ENCODE measurements at regions not wholly inside any gene's neighbourhood (a gene's known extent, or its start where the extent isn't known, plus 50 kb on each side); places are given as distances from the start of the nearest gene placed in this dataset.

DNA sequence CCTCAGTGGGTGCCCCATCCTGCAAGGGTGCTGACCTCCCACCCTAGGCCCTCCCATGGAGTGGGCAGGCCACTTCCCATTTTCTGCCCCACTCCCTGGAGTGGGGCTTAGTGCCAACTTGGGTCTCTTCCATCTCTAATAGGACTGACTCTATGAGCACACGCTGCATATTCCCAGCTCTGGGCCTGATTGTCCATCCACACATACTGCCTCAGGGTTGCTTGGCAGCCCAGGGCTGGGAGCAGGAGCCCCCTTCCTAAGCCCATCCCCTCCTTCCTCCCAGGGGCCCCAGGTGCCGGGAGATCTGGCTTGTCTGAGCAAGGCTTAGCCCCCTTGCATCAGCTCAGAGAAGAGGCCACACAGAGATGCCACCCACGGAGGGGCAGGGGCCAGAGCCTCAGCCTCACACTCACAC is 55.1 kb downstream of the PJA1 start:
- Mint-ChIP-seq H3K4me1 (no peaks in the 10 kb centered on the region), H3K27me3 (peaks cover 5% of the 10 kb centered on the region), H3K4me3 (no peak overlapping the region), H3K36me3 (no peaks in the 10 kb centered on the region), H3K27ac (no peak overlapping the region), H3K9me3 (no peaks in the 10 kb centered on the region)
- DNase-seq (ENCODE audit: low spot score in 2 of 2) (no peak), ATAC-seq (ENCODE audit: low read depth) (no peak)

DNA sequence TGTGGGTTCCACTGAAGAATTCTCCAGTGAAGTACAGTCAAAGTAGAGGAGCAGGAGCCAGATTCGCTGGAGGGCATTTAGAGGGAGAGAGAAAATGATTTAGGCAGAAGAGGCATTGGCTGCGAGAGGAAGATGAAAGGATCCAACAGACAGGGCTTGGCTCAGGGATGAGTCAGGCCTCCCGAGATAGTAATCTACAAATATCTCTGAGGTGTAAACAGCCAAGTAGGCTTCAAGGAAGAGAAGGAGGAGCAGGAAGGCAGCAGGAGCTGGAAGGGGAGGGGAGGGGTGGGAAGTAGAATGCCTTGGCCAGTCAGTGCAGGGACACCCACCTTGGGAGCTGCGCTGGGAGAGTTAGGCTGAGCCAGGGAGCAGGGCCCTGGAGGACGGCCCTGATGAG is 55.5 kb downstream of the PJA1 start:
- Mint-ChIP-seq H3K36me3 (no peaks in the 10 kb centered on the region), H3K27ac (no peak overlapping the region), H3K4me1 (no peaks in the 10 kb centered on the region), H3K4me3 (no peak overlapping the region), H3K9me3 (no peaks in the 10 kb centered on the region), H3K27me3 (peaks cover 5% of the 10 kb centered on the region)
- DNase-seq (ENCODE audit: low spot score in 2 of 2) (no peak), ATAC-seq (ENCODE audit: low read depth) (no peak)

DNA sequence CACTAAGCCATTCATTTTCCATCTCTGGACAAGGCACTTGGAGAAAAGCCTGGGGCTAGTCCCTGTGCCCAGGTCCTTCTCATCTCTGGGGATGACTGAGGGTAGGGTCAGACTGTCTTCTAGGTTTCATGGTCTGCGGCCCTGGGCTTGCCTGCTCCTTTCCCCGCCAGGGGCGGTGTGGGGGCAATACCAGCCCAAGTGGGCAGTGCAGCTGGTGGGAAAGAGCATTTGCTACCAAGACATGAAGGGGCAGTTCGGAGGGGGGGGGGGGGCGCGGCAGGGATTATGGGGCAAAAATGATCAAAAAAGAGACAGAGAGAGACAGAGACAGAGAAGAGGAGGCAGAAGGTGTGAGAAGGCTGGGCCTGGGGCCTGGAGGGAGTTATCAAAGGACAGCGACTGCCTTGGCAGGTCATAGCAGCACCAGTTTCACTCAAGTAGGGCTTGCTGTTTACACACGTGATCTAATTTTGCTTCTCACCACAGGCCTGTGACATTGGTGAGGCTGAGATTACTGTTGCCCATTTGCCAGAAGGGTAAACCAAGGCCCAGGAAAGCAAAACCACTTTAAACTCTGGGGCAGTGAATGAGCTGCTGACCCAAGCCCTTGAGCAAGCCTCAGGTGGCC is 56.1 kb downstream of the PJA1 start:
- DNase-seq (ENCODE audit: low spot score in 2 of 2) = no peak
- H3K4me1 Mint-ChIP-seq = no peaks in the 10 kb centered on the region
- no peaks in the 10 kb centered on the region for H3K36me3 Mint-ChIP-seq
- peaks cover 5% of the 10 kb centered on the region for H3K27me3 Mint-ChIP-seq
- no peaks in the 10 kb centered on the region for H3K9me3 Mint-ChIP-seq
- H3K27ac Mint-ChIP-seq = no peak overlapping the region
- ATAC-seq (ENCODE audit: low read depth) = no peak
- H3K4me3 Mint-ChIP-seq = no peak overlapping the region

DNA sequence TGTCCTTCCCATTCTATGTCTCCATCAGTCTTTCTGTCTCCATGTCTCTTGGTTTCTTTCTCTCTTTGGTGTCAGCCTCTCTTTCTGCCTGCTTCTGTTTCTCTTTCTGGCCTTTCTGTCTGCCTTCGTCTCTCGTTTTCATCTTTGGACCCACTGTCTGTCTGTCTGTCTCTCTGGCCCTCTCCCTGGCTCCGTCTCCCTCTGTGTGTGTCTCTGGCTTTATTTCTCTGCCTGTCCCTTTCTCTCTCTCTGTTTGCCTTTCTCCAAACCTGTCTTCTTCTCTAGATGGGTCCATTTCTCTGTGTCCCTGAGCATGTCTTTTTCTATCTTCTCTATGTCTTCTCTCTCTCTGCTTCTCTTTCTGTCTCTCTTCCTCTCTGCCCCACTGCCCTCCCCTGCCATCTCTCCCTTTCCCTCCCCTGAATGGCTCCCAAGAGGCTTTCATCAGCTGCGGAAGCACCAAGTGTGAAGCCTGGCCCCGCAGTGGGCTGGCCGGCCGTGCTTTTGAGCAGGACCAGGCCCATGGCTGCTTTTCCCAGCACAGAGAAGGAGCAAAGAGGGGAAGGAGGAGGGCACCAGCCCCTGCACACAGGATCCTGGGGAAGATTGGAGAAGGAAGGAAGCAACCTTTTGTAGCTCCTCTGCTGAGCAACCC is 57.4 kb downstream of the PJA1 start:
- Mint-ChIP-seq H3K36me3 (no peaks in the 10 kb centered on the region), H3K27ac (peak overlapping the region; percentile 54), H3K27me3 (peaks cover 8% of the 10 kb centered on the region), H3K9me3 (no peaks in the 10 kb centered on the region), H3K4me3 (no peak overlapping the region), H3K4me1 (no peaks in the 10 kb centered on the region)
- ATAC-seq (ENCODE audit: low read depth) (no peak), DNase-seq (ENCODE audit: low spot score in 2 of 2) (no peak)

DNA sequence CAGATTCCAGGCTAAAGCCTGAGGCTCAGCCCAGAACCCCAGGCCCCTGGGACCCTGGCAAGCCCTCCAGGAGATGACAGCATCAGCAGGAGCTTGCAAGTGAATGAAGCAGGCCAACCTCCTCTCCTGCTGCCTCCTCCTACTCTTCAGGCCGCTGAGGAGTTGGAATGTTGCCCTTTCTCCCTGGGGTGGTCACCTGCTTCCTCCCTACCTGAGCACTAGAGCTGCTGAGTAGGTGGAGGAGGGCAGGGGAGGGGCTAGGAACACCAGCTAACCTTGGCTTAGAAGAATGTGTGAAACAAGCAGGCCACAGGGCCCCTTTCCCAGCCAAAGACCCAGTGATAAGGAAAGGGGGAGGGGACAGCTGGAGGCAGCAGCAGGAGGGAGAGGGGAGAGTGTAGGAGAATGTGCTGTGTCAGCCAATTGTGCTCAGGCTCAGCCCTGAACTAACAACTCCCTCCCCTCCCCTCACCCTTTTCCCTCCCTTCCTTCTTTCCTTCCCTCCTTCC is 58.0 kb downstream of the PJA1 start:
- peak overlapping the region; percentile 54 for H3K27ac Mint-ChIP-seq
- no peaks in the 10 kb centered on the region for H3K4me1 Mint-ChIP-seq
- no peaks in the 10 kb centered on the region for H3K9me3 Mint-ChIP-seq
- H3K27me3 Mint-ChIP-seq = peaks cover 8% of the 10 kb centered on the region
- DNase-seq (ENCODE audit: low spot score in 2 of 2) (no peak), ATAC-seq (ENCODE audit: low read depth) (no peak)
- no peaks in the 10 kb centered on the region for H3K36me3 Mint-ChIP-seq
- H3K4me3 Mint-ChIP-seq = no peak overlapping the region

DNA sequence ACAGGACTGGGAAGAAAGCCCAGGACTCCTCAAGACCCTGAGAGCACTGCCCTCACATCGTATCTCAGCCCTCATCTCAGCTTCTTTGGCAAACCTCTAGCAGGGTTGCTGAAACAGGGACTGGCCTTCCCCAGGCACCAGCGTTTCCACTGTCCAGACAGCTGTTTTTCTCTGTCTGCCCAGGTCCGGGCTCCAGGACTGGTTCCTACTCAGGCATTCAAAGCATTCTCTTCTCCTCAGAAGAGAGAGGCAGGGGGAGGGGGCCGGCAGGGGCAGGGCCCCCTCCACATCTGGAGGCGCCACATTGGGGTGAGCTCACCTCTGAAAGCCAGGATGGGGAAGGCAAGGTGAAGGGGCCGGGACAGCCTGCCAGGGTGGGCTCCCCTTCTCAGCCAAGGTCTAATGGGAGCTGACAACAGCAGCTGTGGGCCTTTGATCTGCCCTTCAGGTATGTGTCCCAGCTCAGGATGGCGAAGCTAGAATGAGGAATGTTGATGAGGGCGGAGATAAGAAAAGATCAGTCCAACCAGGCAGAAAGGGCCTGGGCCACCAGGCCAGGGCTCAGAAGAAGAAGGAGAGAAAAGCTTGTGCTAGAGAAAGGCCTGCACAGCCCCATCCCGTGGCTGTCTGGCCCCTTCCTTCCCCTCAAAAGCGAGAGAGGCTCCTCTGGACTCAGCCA is 60.4 kb downstream of the PJA1 start:
- Mint-ChIP-seq H3K4me1 (no peaks in the 10 kb centered on the region), H3K9me3 (no peaks in the 10 kb centered on the region), H3K36me3 (no peaks in the 10 kb centered on the region), H3K4me3 (no peak overlapping the region), H3K27me3 (peaks cover 8% of the 10 kb centered on the region), H3K27ac (no peak overlapping the region)
- no peak for ATAC-seq (ENCODE audit: low read depth)
- DNase-seq (ENCODE audit: low spot score in 2 of 2) = no peak

DNA sequence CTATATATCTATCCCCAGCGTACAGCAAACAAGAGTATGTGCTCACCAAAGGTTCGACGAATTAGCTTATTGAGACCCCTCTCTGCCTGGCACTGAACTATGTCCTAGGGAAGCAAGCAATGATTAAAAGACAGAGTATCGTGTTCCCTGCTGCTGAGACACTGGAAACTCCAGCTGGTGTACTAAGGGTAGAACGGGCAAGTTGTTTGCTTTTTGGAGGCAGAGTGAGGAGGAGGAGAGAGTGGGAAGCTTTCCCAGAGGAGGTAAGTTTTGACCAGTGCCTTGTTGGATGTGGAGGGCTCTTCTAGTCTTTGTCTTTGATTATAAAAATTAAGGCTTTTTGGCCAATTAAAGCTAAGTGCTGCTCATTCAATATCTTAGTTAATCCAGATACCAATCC is 61.7 kb downstream of the PJA1 start:
- no peaks in the 10 kb centered on the region for H3K36me3 Mint-ChIP-seq
- H3K4me3 Mint-ChIP-seq = no peak overlapping the region
- no peaks in the 10 kb centered on the region for H3K4me1 Mint-ChIP-seq
- H3K9me3 Mint-ChIP-seq = no peaks in the 10 kb centered on the region
- ATAC-seq (ENCODE audit: low read depth) (no peak), DNase-seq (ENCODE audit: low spot score in 2 of 2) (no peak)
- H3K27ac Mint-ChIP-seq = no peak overlapping the region
- peaks cover 6% of the 10 kb centered on the region for H3K27me3 Mint-ChIP-seq

DNA sequence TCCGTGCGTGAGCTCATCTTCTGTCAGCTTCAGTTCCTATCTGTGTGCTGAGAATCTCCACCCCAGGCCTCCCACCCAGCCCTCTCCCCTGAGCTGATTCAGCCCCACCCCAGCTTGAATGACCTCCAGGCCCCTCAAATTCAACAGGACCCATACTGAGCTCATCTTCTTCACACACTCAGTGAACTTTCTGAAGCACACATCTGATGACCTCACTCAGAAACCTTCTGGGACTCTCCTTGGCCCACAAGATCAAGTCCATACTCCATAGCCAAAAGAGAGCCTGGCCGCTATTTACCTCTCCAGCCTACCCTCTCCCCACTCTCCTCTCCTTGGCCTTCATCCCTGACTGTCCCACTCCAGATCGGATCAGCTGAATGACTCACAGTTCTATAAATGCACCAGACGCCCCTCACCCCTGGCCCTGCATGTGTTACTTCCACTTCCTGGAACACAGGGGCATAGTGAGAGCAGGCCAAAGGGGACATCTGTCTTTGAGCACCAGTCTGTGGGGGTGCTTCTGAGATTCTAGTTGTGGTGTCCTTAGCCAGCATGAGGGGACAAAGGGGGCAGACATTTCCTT is 62.5 kb downstream of the PJA1 start:
- no peak for DNase-seq (ENCODE audit: low spot score in 2 of 2)
- no peaks in the 10 kb centered on the region for H3K36me3 Mint-ChIP-seq
- H3K27me3 Mint-ChIP-seq = peaks cover 4% of the 10 kb centered on the region
- H3K4me3 Mint-ChIP-seq = no peak overlapping the region
- H3K9me3 Mint-ChIP-seq = no peaks in the 10 kb centered on the region
- no peaks in the 10 kb centered on the region for H3K4me1 Mint-ChIP-seq
- no peak overlapping the region for H3K27ac Mint-ChIP-seq
- ATAC-seq (ENCODE audit: low read depth) = no peak

DNA sequence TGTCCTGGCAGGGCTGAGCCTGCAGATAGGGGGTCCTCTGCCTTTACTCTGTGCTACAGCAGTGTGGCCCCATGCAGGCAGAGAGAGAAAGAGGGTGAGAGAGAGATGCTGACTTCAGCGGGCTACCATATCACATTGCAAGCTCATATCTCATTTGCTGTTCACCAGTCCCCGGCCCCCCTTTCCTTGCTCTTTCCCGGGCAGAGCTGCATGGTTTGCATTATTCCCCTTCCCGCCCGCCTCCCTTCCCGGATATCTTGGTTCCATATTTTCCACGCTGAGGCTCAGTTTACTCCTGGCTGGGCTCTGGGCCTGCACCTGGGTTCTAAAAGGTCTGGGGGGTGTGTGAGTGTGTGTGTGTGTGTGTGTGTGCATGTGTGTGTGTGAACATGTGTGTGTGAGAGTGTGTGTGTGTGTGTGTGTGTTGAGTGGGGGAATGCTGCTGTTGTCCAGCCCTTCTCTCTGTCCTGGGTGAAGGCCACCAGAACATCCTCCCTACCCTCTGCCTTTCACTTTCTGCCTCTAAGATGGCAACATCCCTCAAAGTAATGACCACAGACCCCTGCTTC is 63.5 kb downstream of the PJA1 start:
- no peaks in the 10 kb centered on the region for H3K36me3 Mint-ChIP-seq
- no peak overlapping the region for H3K27ac Mint-ChIP-seq
- no peak for ATAC-seq (ENCODE audit: low read depth)

DNA sequence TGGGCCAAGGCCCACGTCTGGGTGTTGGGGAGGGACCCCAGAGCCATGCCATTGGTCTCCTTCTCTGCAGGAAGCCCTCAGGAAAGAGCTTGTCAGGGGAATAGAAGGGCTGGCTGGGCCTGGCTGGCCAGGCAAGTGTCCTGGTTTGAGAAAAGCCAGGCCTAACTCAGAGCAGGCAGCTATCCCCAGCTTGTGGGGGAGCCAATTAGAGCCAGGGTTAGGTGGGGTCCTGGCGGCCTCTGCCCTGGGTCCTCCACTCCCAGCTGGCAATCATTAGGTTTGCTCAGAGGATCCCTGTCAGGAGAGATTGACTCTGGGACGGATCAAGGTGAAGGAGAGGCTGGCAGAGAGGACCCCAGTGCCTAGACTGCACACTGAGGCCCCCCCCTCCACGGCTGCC is 64.8 kb downstream of the PJA1 start:
- Mint-ChIP-seq H3K36me3 (no peaks in the 10 kb centered on the region), H3K4me1 (no peaks in the 10 kb centered on the region), H3K4me3 (no peak overlapping the region), H3K27me3 (peaks cover 2% of the 10 kb centered on the region), H3K9me3 (no peaks in the 10 kb centered on the region), H3K27ac (no peak overlapping the region)
- no peak for ATAC-seq (ENCODE audit: low read depth)
- no peak for DNase-seq (ENCODE audit: low spot score in 2 of 2)

More for the DNA sequence above, 63.5 kb downstream of the PJA1 start:
- no peak for DNase-seq (ENCODE audit: low spot score in 2 of 2)
- Mint-ChIP-seq H3K27me3 (peaks cover 2% of the 10 kb centered on the region), H3K9me3 (no peaks in the 10 kb centered on the region), H3K4me1 (no peaks in the 10 kb centered on the region), H3K4me3 (no peak overlapping the region)

DNA sequence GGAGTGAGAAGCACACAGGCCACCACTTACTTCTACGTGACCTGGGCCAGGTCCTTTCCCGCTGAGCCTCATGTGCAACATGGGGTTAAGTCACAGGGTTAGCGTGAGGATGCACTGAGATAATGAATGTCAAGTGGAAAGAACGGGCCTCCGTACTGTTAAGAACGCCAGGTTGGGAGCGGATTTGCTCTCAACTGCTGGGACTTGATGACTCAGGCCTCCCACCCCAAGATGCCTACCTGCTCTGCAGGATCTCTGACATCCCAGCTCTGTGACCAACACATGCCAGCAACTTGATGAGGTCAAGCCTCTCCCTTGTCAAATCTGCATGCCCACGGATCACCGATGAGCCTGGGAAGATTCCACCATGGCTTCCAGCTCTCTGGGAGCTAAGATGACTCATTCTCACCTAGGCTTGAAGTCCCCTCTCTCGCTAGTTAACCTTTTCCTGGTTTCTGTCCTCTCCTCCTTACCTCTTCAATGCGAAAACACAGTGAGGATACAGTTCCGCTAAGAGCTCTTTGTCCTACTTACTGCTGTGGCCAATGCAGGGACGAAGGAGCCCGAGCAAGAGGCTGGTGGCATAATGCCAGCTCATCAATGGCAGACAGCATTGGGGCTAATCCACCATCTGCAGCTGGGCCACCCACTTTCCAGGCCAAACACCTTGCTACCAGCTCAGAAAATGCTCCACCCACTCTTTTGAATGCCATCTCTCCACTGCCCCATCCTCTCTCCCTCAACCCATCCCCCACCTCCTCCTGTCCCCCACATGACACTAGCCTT is 67.6 kb downstream of the PJA1 start:
- DNase-seq (ENCODE audit: low spot score in 2 of 2) (no peak), ATAC-seq (ENCODE audit: low read depth) (no peak)
- Mint-ChIP-seq H3K9me3 (no peaks in the 10 kb centered on the region), H3K27ac (no peak overlapping the region), H3K4me1 (no peaks in the 10 kb centered on the region), H3K27me3 (no peaks in the 10 kb centered on the region), H3K4me3 (no peak overlapping the region), H3K36me3 (no peaks in the 10 kb centered on the region)

DNA sequence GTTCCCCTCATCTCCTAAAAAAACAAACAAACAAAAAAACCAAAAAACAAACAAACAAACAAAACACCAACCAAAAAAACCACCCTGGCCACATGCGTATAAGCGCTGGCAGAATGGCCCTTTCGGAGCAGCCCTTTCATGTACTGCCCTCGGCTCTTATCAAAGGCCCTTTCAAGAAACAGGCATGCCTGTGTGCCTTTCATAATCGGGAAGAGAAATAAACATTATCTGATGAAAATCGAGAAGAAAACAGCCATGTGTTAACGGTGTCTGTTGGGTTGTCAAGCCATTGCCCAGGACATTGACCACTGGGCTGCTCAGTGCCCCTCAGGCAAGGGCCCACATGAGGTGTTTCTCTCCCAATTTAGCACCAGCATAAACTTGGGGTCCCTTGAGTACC is 68.3 kb downstream of the PJA1 start:
- Mint-ChIP-seq H3K4me1 (no peaks in the 10 kb centered on the region), H3K27me3 (no peaks in the 10 kb centered on the region), H3K27ac (no peak overlapping the region), H3K36me3 (no peaks in the 10 kb centered on the region), H3K4me3 (no peak overlapping the region), H3K9me3 (no peaks in the 10 kb centered on the region)
- DNase-seq (ENCODE audit: low spot score in 2 of 2) = no peak
- no peak for ATAC-seq (ENCODE audit: low read depth)

DNA sequence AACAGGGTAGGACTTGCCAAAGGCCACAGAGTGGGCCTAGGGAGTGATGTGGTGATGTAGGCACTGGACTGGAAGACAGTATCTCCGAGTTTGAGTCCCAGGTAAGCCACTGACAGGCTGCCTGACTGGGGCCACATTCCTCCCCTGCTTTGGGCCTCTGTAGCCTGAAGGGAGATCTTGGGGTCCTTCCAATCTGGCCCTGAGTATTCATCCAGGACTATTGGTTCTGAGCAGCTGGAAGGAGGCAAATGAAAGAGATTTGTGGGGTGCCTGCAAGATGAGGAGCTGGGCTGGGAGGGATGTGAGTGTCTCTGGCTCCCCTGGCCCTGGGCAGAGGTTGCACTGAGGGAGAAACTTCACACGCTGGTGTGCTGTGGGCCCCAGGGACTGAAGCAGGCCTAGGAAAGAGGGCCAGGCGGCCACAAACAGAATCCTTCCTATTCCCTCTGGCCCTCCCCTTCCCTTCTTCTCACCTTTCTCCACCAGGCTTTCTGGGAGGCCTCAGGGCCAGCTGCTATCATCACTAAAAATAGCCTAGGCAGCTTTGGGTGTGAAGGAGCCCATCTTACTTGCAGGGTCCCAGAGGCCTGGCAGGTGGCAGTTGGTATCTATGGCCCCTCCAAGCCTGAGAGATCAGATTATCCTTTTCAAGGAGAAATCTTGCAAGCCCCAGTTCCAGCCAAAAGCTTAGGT is 70.1 kb downstream of the PJA1 start:
- no peaks in the 10 kb centered on the region for H3K4me1 Mint-ChIP-seq
- H3K9me3 Mint-ChIP-seq = no peaks in the 10 kb centered on the region
- H3K4me3 Mint-ChIP-seq = no peak overlapping the region
- ATAC-seq (ENCODE audit: low read depth) = no peak
- no peaks in the 10 kb centered on the region for H3K36me3 Mint-ChIP-seq
- DNase-seq (ENCODE audit: low spot score in 2 of 2) = no peak
- no peaks in the 10 kb centered on the region for H3K27me3 Mint-ChIP-seq
- no peak overlapping the region for H3K27ac Mint-ChIP-seq

Measured in memory B cell (primary cell).